SK-N-SH (cell line): ENCODE measurements at regions not wholly inside any gene's neighbourhood (a gene's known extent, or its start where the extent isn't known, plus 50 kb on each side); places are given as distances from the start of the nearest gene placed in this dataset.

ENCODE experiments used
- CTCF ChIP-seq: fragments of 200-600 bp; sonication (generic); IDR thresholded peaks from 2 replicates; pipeline ENCODE4 v1.6.1; 2017; ENCODE audit warnings: antibody characterized with exemption, mild to moderate bottlenecking, moderate library complexity
- EP300 ChIP-seq, 2 experiments: IDR thresholded peaks; 2 replicates each; pipeline versions ENCODE4 v1.4.0 to v1.6.1; 2012; ENCODE audit warnings: borderline replicate concordance in 1 of 2, low read depth in 1 of 2, low read length in 1 of 2
- JUND ChIP-seq: IDR thresholded peaks from 2 replicates; pipeline ENCODE4 v1.4.0; 2012
- PBX3 ChIP-seq: IDR thresholded peaks from 2 replicates; pipeline ENCODE4; 2012
- POLR2AphosphoS5 ChIP-seq: IDR thresholded peaks from 2 replicates; pipeline ENCODE4 v1.6.1; 2012; ENCODE audit warnings: low read depth, low read length
- RCOR1 ChIP-seq: fragments of 150-350 bp; IDR thresholded peaks from 2 replicates; pipeline ENCODE4 v1.6.1; 2017; ENCODE audit warnings: antibody characterized with exemption, low read length
- REST ChIP-seq: IDR thresholded peaks from 2 replicates; pipeline ENCODE4 v1.6.1; 2012; ENCODE audit warnings: mild to moderate bottlenecking, low read depth, low read length, moderate library complexity
- SMC3 ChIP-seq: IDR thresholded peaks from 2 replicates; pipeline ENCODE4 v1.6.1; 2012; ENCODE audit warnings: low read depth, low read length, improper control_type of control experiment
- USF2 ChIP-seq: fragments of 150-350 bp; IDR thresholded peaks from 2 replicates; pipeline ENCODE4 v1.6.1; 2017; ENCODE audit warnings: antibody characterized with exemption, low read length, low read depth, borderline replicate concordance

- TF ChIP-seq JUND (no peak), POLR2AphosphoS5 (no peak), USF2 (no peak), CTCF (no peak), SMC3 (no peak), REST (no peak), EP300 (IDR thresholded peaks at IDR 0.05; ENCODE audit: borderline replicate concordance in 1 of 2, low read depth in 1 of 2, low read length in 1 of 2) (no peak), PBX3 (no peak), RCOR1 (no peak)
These were observed 345.5 kb downstream of the EPHA7 start for GRCh38 chr6:93073811-93074210.
